ENCODE measurements at regions not wholly inside any gene's neighbourhood (a gene's known extent, or its start where the extent isn't known, plus 50 kb on each side); places are given as distances from the start of the nearest gene placed in this dataset.

- intact Hi-C loops (cut with micrococcal nuclease) (no loop called here), in situ Hi-C loops (cut with MboI) (no loop called here)
- whole genome bisulfite sequencing (ENCODE audit: insufficient coverage, low coverage, missing lambda C conversion rate) = 3% methylated on average over 4 of the region's 4 CpGs
- ChIA-PET CTCF (ENCODE audit: low intra/inter-chr PET ratio) (no interaction called here), POLR2A (no interaction called here)
- no TSS peak for BruUV-seq (replicated peaks)
- H2AFZ ChIP-seq (ENCODE audit: low read depth, low read length) = no peak overlapping the region
- no peaks in the 10 kb centered on the region for H4K20me1 ChIP-seq (replicated peaks; ENCODE audit: control insufficient read depth, insufficient read depth, low read length)
- no peaks in the 10 kb centered on the region for H3K9me1 ChIP-seq (ENCODE audit: control insufficient read depth, insufficient read depth, low read length)
- no peak for ATAC-seq
- H3K27me3 ChIP-seq (ENCODE audit: control insufficient read depth in 2 of 2, insufficient read depth in 2 of 2, low read length in 2 of 2) = no peaks in the 10 kb centered on the region
- FAIRE-seq = no peak
- H3K4me3 ChIP-seq = no peak overlapping the region
- no peak for DNase-seq (ENCODE audit: extremely low read depth in 1 of 4, low spot score in 3 of 4)
- H3K79me2 ChIP-seq (ENCODE audit: control insufficient read depth, insufficient read depth, low read length) = no peaks in the 10 kb centered on the region
- H3K4me2 ChIP-seq (ENCODE audit: insufficient read depth, low read length) = no peak overlapping the region
- H3K27ac ChIP-seq (ENCODE audit: extremely low read depth, low read depth, low read length) = no peak overlapping the region
- no peaks in the 10 kb centered on the region for H3K36me3 ChIP-seq (ENCODE audit: control insufficient read depth, insufficient read depth, low read length)
- no peaks in the 10 kb centered on the region for H3K9me3 ChIP-seq (replicated peaks; ENCODE audit: control insufficient read depth, insufficient read depth, low read depth, low read length)
- no peaks in the 10 kb centered on the region for H3K4me1 ChIP-seq (replicated peaks in 1 of 2; ENCODE audit: control insufficient read depth in 2 of 2, insufficient read depth in 2 of 2, low read length in 2 of 2)
- H3K9ac ChIP-seq (ENCODE audit: insufficient read depth in 1 of 2, low read depth in 2 of 2, low read length in 2 of 2) = no peak overlapping the region
- TF ChIP-seq PPARD (CRISPR knock-in tag; IDR thresholded peaks at IDR 0.05) (no peak), GATAD2A (IDR thresholded peaks at IDR 0.05) (no peak), RBM14 (IDR thresholded peaks at IDR 0.05; ENCODE audit: borderline replicate concordance, insufficient read depth, low read depth, low read length) (no peak), BRCA1 (IDR thresholded peaks at IDR 0.05) (no peak), BRCA1 (CRISPR knock-in tag; IDR thresholded peaks at IDR 0.05) (no peak), FOXP1 (CRISPR knock-in tag; IDR thresholded peaks at IDR 0.05) (no peak), ARID4B (CRISPR knock-in tag; IDR thresholded peaks at IDR 0.05) (no peak), PTRF (tag; IDR thresholded peaks at IDR 0.05) (no peak), GABPA (tag; conservative IDR thresholded peaks at IDR 0.05; ENCODE audit: low read depth) (no peak), PCBP1 (IDR thresholded peaks at IDR 0.05; ENCODE audit: low read depth, low read length, poor library complexity, severe bottlenecking) (no peak), THRAP3 (IDR thresholded peaks at IDR 0.05; ENCODE audit: borderline replicate concordance) (no peak), NFXL1 (CRISPR knock-in tag; IDR thresholded peaks at IDR 0.05) (no peak), ZNF444 (CRISPR knock-in tag; IDR thresholded peaks at IDR 0.05) (no peak), HMBOX1 (IDR thresholded peaks at IDR 0.05) (no peak), HINFP (tag; conservative IDR thresholded peaks at IDR 0.05; ENCODE audit: low read depth) (no peak)
These were observed 402.4 kb downstream of the OMA1 start for GRCh38 chr1:58143972-58144697.

Measured in K562 (cell line).